SK-N-SH treated with all-trans-retinoic acid at 6 μM for 48 hours (cell line): ENCODE measurements at regions not wholly inside any gene's neighbourhood (a gene's known extent, or its start where the extent isn't known, plus 50 kb on each side); places are given as distances from the start of the nearest gene placed in this dataset.

Source experiments
- BACH2 ChIP-seq: fragments of 250-450 bp; sonication (Bioruptor Pico); IDR thresholded peaks from 2 replicates; pipeline ENCODE4 v1.9.0; 2021; ENCODE audit warnings: mild to moderate bottlenecking, borderline replicate concordance
- CSDC2 ChIP-seq: fragments of 250-450 bp; sonication (Bioruptor Pico); IDR thresholded peaks from 2 replicates; pipeline ENCODE4 v1.5.0; 2020; ENCODE audit warnings: mild to moderate bottlenecking, moderate library complexity
- OSR1 ChIP-seq: fragments of 250-450 bp; sonication (Bioruptor Pico); IDR thresholded peaks from 2 replicates; pipeline ENCODE4 v1.8.0; 2022; ENCODE audit warnings: moderate library complexity, mild to moderate bottlenecking, inconsistent platforms
- RARB ChIP-seq: fragments of 250-450 bp; sonication (Bioruptor Pico); IDR thresholded peaks from 2 replicates; pipeline ENCODE4 v1.8.0; 2021; ENCODE audit warnings: mild to moderate bottlenecking, moderate library complexity
- TCF4 ChIP-seq: fragments of 250-450 bp; sonication (Bioruptor Pico); IDR thresholded peaks from 2 replicates; pipeline ENCODE4 v1.8.0; 2021; ENCODE audit warnings: mild to moderate bottlenecking, moderate library complexity, borderline replicate concordance
- ZFP3 ChIP-seq: fragments of 250-450 bp; sonication (Bioruptor Pico); IDR thresholded peaks from 2 replicates; pipeline ENCODE4 v1.5.0; 2020; ENCODE audit warnings: mild to moderate bottlenecking, moderate library complexity
- ZFP30 ChIP-seq: fragments of 450-650 bp; formaldehyde crosslinking; IDR thresholded peaks from 2 replicates; pipeline ENCODE4 v1.5.0; 2022; ENCODE audit warnings: mild to moderate bottlenecking, moderate library complexity
- ZNF8 ChIP-seq: fragments of 450-650 bp; formaldehyde crosslinking; IDR thresholded peaks from 2 replicates; pipeline ENCODE4 v1.5.0; 2020; ENCODE audit warnings: mild to moderate bottlenecking, moderate library complexity
- TF ChIP-seq, protein P1 (sequence below): fragments of 250-450 bp; sonication (Bioruptor Pico); IDR thresholded peaks from 2 replicates; pipeline ENCODE4 v1.8.0; 2020; ENCODE audit warnings: mild to moderate bottlenecking, moderate library complexity, borderline replicate concordance
- TF ChIP-seq, protein P2 (sequence below): fragments of 250-450 bp; sonication (Bioruptor Pico); IDR thresholded peaks from 2 replicates; pipeline ENCODE4 v1.5.0; 2020; ENCODE audit warnings: mild to moderate bottlenecking, moderate library complexity

DNA sequence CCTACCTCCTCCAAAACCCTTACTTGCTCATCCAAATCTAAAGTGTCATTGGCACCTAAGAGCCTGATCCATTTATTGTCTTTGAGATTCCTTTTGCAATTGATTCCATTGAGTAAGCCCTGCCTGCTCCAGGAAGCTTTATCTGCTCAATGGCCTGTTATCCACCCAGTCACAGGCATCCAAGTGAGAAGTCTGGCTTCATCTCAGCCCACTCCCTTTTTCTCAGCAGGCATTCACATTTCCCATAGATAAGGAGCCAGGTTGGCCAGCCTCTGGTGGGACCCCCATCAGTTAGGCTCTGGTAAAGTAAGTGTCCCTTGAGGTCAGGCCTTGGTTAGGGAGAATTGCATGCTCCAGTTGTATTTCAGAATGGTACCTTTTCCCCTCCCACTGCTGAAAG lies 396.2 kb upstream of the ST6GAL2 start:
- TF ChIP-seq OSR1, result no peak
- TF ChIP-seq TCF4 (CRISPR knock-in tag), result no peak
- TF ChIP-seq RARB (CRISPR knock-in tag), result no peak
- no peak for TF ChIP-seq ZFP3 (CRISPR knock-in tag)
- TF ChIP-seq, protein P1, sequence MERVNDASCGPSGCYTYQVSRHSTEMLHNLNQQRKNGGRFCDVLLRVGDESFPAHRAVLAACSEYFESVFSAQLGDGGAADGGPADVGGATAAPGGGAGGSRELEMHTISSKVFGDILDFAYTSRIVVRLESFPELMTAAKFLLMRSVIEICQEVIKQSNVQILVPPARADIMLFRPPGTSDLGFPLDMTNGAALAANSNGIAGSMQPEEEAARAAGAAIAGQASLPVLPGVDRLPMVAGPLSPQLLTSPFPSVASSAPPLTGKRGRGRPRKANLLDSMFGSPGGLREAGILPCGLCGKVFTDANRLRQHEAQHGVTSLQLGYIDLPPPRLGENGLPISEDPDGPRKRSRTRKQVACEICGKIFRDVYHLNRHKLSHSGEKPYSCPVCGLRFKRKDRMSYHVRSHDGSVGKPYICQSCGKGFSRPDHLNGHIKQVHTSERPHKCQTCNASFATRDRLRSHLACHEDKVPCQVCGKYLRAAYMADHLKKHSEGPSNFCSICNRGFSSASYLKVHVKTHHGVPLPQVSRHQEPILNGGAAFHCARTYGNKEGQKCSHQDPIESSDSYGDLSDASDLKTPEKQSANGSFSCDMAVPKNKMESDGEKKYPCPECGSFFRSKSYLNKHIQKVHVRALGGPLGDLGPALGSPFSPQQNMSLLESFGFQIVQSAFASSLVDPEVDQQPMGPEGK, result no peak
- no peak for TF ChIP-seq CSDC2 (CRISPR knock-in tag)
- TF ChIP-seq, protein P2, sequence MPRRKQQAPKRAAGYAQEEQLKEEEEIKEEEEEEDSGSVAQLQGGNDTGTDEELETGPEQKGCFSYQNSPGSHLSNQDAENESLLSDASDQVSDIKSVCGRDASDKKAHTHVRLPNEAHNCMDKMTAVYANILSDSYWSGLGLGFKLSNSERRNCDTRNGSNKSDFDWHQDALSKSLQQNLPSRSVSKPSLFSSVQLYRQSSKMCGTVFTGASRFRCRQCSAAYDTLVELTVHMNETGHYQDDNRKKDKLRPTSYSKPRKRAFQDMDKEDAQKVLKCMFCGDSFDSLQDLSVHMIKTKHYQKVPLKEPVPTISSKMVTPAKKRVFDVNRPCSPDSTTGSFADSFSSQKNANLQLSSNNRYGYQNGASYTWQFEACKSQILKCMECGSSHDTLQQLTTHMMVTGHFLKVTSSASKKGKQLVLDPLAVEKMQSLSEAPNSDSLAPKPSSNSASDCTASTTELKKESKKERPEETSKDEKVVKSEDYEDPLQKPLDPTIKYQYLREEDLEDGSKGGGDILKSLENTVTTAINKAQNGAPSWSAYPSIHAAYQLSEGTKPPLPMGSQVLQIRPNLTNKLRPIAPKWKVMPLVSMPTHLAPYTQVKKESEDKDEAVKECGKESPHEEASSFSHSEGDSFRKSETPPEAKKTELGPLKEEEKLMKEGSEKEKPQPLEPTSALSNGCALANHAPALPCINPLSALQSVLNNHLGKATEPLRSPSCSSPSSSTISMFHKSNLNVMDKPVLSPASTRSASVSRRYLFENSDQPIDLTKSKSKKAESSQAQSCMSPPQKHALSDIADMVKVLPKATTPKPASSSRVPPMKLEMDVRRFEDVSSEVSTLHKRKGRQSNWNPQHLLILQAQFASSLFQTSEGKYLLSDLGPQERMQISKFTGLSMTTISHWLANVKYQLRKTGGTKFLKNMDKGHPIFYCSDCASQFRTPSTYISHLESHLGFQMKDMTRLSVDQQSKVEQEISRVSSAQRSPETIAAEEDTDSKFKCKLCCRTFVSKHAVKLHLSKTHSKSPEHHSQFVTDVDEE (CRISPR knock-in tag), result no peak
- no peak for TF ChIP-seq ZFP30
- TF ChIP-seq BACH2 (CRISPR knock-in tag), result no peak
- no peak for TF ChIP-seq ZNF8
